Osteoblast (primary cell): ENCODE measurements at regions not wholly inside any gene's neighbourhood (a gene's known extent, or its start where the extent isn't known, plus 50 kb on each side); places are given as distances from the start of the nearest gene placed in this dataset.

Source experiments
- DNase-seq: peaks from one replicate; pipeline ENCODE4 v3.0.0; 2011; ENCODE audit warnings: low spot score, mixed read lengths; ENCODE audit not compliant: insufficient read length; ENCODE audit errors: missing footprints
- H2AFZ ChIP-seq: 2 replicates; pipeline ENCODE4 v1.6.0; 2011; ENCODE audit warnings: mild to moderate bottlenecking, low read length
- H3K27ac ChIP-seq: 2 replicates; pipeline ENCODE4 v1.5.1; 2011; ENCODE audit warnings: mild to moderate bottlenecking, low read depth, low read length, moderate library complexity
- H3K27me3 ChIP-seq: 2 replicates; pipeline ENCODE4 v1.6.0; 2012; ENCODE audit warnings: mild to moderate bottlenecking, control low read depth, inconsistent platforms, low read length, moderate library complexity; ENCODE audit not compliant: insufficient read depth
- H3K36me3 ChIP-seq: 2 replicates; pipeline ENCODE4 v1.5.1; 2011; ENCODE audit warnings: mild to moderate bottlenecking, low read length, control low read depth, moderate library complexity; ENCODE audit not compliant: insufficient read depth
- H3K4me1 ChIP-seq: 2 replicates; pipeline ENCODE4 v1.5.1; 2011; ENCODE audit warnings: mild to moderate bottlenecking, low read length, control low read depth, moderate library complexity; ENCODE audit not compliant: insufficient read depth
- H3K4me2 ChIP-seq: 2 replicates; pipeline ENCODE4 v1.6.0; 2011; ENCODE audit warnings: mild to moderate bottlenecking, low read length; ENCODE audit not compliant: insufficient read depth
- H3K4me3 ChIP-seq: fragments of 200-600 bp; sonication (generic); 3 replicates; pipeline ENCODE4 v1.5.1; 2012; ENCODE audit warnings: mild to moderate bottlenecking, low read length, inconsistent platforms; ENCODE audit not compliant: insufficient read depth
- H3K79me2 ChIP-seq: 2 replicates; pipeline ENCODE4 v1.6.0; 2012; ENCODE audit warnings: mild to moderate bottlenecking, low read length, control low read depth, inconsistent platforms; ENCODE audit not compliant: insufficient read depth
- H3K9me3 ChIP-seq: 2 replicates; pipeline ENCODE4 v1.5.1; 2011; ENCODE audit warnings: low read depth, low read length, control low read depth
- H4K20me1 ChIP-seq: 2 replicates; pipeline ENCODE4 v1.6.0; 2012; ENCODE audit warnings: mild to moderate bottlenecking, low read length, control low read depth; ENCODE audit not compliant: insufficient read depth
- TF ChIP-seq, protein P1 (sequence below): IDR thresholded peaks from 2 replicates; pipeline ENCODE4 v1.5.1; 2011; ENCODE audit warnings: mild to moderate bottlenecking, low read depth, low read length, moderate library complexity; ENCODE audit errors: extremely low read depth

GRCh38 chr17:31674717-31675349 is 184.2 kb downstream of the COPRS start:
- Histone ChIP-seq H3K79me2 (no peaks in the 10 kb centered on the region), H4K20me1 (no peaks in the 10 kb centered on the region), H3K4me2 (peak overlapping the region; percentile 53), H2AFZ (no peak overlapping the region), H3K27ac (no peak overlapping the region), H3K9me3 (no peaks in the 10 kb centered on the region), H3K27me3 (no peaks in the 10 kb centered on the region), H3K4me3 (no peak overlapping the region), H3K36me3 (no peaks in the 10 kb centered on the region), H3K4me1 (peaks cover 31% of the 10 kb centered on the region)
- TF ChIP-seq, protein P1, sequence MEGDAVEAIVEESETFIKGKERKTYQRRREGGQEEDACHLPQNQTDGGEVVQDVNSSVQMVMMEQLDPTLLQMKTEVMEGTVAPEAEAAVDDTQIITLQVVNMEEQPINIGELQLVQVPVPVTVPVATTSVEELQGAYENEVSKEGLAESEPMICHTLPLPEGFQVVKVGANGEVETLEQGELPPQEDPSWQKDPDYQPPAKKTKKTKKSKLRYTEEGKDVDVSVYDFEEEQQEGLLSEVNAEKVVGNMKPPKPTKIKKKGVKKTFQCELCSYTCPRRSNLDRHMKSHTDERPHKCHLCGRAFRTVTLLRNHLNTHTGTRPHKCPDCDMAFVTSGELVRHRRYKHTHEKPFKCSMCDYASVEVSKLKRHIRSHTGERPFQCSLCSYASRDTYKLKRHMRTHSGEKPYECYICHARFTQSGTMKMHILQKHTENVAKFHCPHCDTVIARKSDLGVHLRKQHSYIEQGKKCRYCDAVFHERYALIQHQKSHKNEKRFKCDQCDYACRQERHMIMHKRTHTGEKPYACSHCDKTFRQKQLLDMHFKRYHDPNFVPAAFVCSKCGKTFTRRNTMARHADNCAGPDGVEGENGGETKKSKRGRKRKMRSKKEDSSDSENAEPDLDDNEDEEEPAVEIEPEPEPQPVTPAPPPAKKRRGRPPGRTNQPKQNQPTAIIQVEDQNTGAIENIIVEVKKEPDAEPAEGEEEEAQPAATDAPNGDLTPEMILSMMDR: no peak
- no peak for DNase-seq

GRCh38 chr17:31674305-31674704 is 184.7 kb downstream of the COPRS start:
- DNase-seq: peak; percentile 93
- H2AFZ ChIP-seq: no peak overlapping the region
- peaks cover 31% of the 10 kb centered on the region for H3K4me1 ChIP-seq
- H3K27ac ChIP-seq: no peak overlapping the region
- H3K4me2 ChIP-seq: peak overlapping the region; percentile 53
- H3K9me3 ChIP-seq: no peaks in the 10 kb centered on the region
- H3K36me3 ChIP-seq: no peaks in the 10 kb centered on the region
- no peaks in the 10 kb centered on the region for H3K27me3 ChIP-seq
- H3K79me2 ChIP-seq: no peaks in the 10 kb centered on the region
- no peaks in the 10 kb centered on the region for H4K20me1 ChIP-seq
- H3K4me3 ChIP-seq: peak overlapping the region; percentile 43
- TF ChIP-seq, protein P1: no peak

DNA sequence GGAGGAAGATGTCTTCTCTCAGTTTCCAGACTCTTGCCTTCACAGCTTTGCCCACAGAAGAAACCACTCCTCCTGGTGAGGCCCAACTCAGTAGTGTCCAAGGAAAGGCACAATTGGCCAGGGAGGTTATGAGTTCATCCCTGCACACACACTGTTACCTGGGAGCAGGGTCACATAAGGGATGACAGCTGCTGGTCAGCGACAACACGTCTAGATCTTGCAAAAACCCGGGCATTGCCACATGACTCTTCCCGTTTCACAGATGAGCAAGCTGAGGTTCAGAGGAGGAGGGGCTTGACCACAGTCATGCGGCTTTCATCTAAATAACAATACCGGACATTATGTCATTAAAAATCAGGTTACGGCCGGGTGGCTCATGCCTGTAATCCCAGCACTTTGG is 186.0 kb downstream of the COPRS start:
- no peak overlapping the region for H3K4me3 ChIP-seq
- H3K4me2 ChIP-seq: no peak overlapping the region
- H3K36me3 ChIP-seq: no peaks in the 10 kb centered on the region
- TF ChIP-seq, protein P1: no peak
- H3K79me2 ChIP-seq: no peaks in the 10 kb centered on the region
- no peaks in the 10 kb centered on the region for H3K9me3 ChIP-seq
- H3K27ac ChIP-seq: no peak overlapping the region
- H2AFZ ChIP-seq: no peak overlapping the region
- H4K20me1 ChIP-seq: no peaks in the 10 kb centered on the region
- no peak for DNase-seq
- H3K4me1 ChIP-seq: peaks cover 24% of the 10 kb centered on the region
- no peaks in the 10 kb centered on the region for H3K27me3 ChIP-seq

DNA sequence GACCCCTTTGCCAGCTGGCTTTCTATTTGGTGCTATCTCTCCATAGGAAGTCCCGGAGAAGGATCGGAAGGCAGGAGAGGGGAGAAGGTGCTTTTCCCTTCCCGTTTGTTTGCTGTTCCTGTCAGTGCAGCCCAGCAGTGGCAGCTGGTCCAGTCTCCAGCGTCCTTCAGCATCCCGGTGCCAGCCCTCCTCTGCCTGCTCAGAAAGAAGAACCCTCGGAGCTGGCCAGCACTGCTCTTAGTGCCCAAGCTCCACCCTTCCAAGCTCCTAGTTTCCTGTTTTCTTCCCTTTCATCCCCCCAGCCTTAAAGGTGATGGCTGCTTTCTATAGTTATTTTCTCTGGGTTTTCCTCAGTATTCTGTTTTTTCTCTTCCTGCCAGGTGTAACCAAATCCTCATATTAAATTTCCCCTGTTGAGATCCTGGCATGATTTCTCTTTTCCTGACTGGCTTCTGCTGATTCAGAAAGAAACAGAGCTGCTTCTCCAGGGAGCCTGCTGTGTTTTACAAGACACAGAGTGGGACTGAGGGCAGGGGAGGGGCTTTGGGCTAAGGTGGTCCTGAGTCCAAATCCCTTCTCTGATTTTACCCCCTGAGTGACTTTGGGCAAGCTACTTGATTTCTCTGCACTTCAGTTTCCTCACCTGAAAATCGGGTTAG is 186.8 kb downstream of the COPRS start:
- H3K79me2 ChIP-seq: no peaks in the 10 kb centered on the region
- H3K4me2 ChIP-seq: peak overlapping the region; percentile 30
- no peaks in the 10 kb centered on the region for H3K27me3 ChIP-seq
- no peaks in the 10 kb centered on the region for H3K9me3 ChIP-seq
- peaks cover 24% of the 10 kb centered on the region for H3K4me1 ChIP-seq
- no peak for DNase-seq
- no peaks in the 10 kb centered on the region for H4K20me1 ChIP-seq
- TF ChIP-seq, protein P1: no peak
- H2AFZ ChIP-seq: no peak overlapping the region
- no peak overlapping the region for H3K4me3 ChIP-seq
- H3K36me3 ChIP-seq: no peaks in the 10 kb centered on the region
- no peak overlapping the region for H3K27ac ChIP-seq
